OCI-LY3 (cell line): ENCODE measurements at regions not wholly inside any gene's neighbourhood (a gene's known extent, or its start where the extent isn't known, plus 50 kb on each side); places are given as distances from the start of the nearest gene placed in this dataset.

Experiments
- CTCF ChIP-seq: fragments of 200-600, 300-600 bp; sonication (generic); IDR thresholded peaks from 2 replicates; pipeline ENCODE4 v1.5.1; 2014; ENCODE audit warnings: antibody characterized with exemption, low read length, low read depth
- EZH2phosphoT487 ChIP-seq: fragments of 200-600 bp; shearing (Covaris generic); IDR thresholded peaks from 2 replicates; pipeline ENCODE4 v1.6.1; 2018; ENCODE audit warnings: antibody characterized with exemption, mixed run types, low read depth

- no peak for TF ChIP-seq CTCF
- TF ChIP-seq EZH2phosphoT487, result no peak
Observed at GRCh38 chr9:85142496-85142911, 473.0 kb downstream of the NTRK2 start.
